ENCODE measurements at regions not wholly inside any gene's neighbourhood (a gene's known extent, or its start where the extent isn't known, plus 50 kb on each side); places are given as distances from the start of the nearest gene placed in this dataset.

GRCh38 chr16:62137996-62138395 lies 101.8 kb upstream of the CDH8 start:
- TF ChIP-seq CTCF (IDR thresholded peaks at IDR 0.05) = no peak
- no peak for TF ChIP-seq POLR2A (IDR thresholded peaks at IDR 0.05)

All from thyroid gland (tissue), 4 donors.